HFF-Myc (cell line): ENCODE measurements at regions not wholly inside any gene's neighbourhood (a gene's known extent, or its start where the extent isn't known, plus 50 kb on each side); places are given as distances from the start of the nearest gene placed in this dataset.

Experiments
- DNase-seq: peaks from one replicate; pipeline ENCODE4 v3.0.0-alpha.2; 2011; ENCODE audit warnings: low read depth; ENCODE audit errors: extremely low read depth
- H3K4me3 ChIP-seq: replicated peaks from 2 replicates; pipeline ENCODE4 v1.5.1; 2011; ENCODE audit warnings: low read depth, mild to moderate bottlenecking, control low read depth, low read length
- TF ChIP-seq, protein P1 (sequence below): IDR thresholded peaks from 2 replicates; pipeline ENCODE4 v1.5.1; 2012; ENCODE audit warnings: mild to moderate bottlenecking, low read depth, low read length, control low read depth; ENCODE audit errors: missing control alignments

DNA sequence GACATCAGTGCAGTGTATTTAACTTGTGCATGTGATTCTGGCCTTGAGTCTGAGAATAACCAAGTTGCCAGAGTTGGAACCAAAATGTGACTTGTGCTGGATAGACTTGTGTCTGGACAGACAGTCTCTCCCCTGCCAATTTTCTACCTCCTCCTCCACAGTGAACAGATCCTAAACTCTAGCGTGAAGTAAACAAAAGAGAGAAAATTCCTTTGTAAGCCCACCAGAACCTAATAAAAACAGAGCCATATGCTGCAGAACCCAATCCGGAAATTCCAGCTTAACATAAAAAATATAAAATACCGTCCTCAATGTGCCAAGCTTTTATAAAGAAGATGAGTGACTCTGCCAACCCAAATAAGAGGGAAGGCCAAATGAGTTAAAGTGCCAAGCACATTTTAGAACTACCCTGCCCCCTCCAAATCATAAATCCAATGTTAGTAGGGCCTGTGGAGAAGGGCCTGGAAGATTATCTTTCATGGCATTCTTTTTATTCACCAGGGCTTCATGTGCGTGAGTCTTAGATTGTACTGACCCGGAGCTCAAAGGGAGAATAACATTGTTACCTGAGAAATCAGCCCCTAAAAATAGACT is 344.6 kb upstream of the PROK2 start:
- TF ChIP-seq, protein P1, sequence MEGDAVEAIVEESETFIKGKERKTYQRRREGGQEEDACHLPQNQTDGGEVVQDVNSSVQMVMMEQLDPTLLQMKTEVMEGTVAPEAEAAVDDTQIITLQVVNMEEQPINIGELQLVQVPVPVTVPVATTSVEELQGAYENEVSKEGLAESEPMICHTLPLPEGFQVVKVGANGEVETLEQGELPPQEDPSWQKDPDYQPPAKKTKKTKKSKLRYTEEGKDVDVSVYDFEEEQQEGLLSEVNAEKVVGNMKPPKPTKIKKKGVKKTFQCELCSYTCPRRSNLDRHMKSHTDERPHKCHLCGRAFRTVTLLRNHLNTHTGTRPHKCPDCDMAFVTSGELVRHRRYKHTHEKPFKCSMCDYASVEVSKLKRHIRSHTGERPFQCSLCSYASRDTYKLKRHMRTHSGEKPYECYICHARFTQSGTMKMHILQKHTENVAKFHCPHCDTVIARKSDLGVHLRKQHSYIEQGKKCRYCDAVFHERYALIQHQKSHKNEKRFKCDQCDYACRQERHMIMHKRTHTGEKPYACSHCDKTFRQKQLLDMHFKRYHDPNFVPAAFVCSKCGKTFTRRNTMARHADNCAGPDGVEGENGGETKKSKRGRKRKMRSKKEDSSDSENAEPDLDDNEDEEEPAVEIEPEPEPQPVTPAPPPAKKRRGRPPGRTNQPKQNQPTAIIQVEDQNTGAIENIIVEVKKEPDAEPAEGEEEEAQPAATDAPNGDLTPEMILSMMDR, result no peak
- no peak overlapping the region for H3K4me3 ChIP-seq
- DNase-seq, result no peak

DNA sequence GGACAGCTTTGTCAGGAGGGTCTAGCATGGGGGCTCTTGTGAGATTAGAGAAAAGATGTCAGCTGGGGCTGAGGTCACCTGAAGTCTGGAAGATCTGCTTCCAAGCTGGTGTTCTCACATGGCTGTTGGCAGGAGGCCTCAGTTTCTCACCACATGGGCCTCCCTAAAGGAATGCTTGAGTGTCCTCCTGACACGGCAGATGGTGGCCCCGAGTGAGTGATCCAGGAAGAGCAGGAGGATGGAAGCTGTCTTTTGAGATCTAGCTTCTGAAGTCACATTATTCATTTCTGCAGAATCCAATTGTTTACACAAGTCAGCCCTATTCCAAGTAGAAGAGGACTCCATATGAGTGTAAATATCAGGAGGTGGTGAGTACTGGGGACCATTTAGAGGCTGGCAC is 344.0 kb upstream of the PROK2 start:
- TF ChIP-seq, protein P1, result no peak
- no peak for DNase-seq
- H3K4me3 ChIP-seq, result no peak overlapping the region

- DNase-seq, result no peak
- TF ChIP-seq, protein P1, result no peak
- H3K4me3 ChIP-seq, result no peak overlapping the region
These were observed 342.9 kb upstream of the PROK2 start for GRCh38 chr3:72127844-72128243.

- TF ChIP-seq, protein P1, result no peak
- DNase-seq, result no peak
- H3K4me3 ChIP-seq, result no peak overlapping the region
These were observed 342.3 kb upstream of the PROK2 start for GRCh38 chr3:72127224-72127612.

- no peak overlapping the region for H3K4me3 ChIP-seq
- DNase-seq, result no peak
- TF ChIP-seq, protein P1, result no peak
These were observed 341.7 kb upstream of the PROK2 start for GRCh38 chr3:72126441-72127223.

GRCh38 chr3:72123908-72124441 is 339.0 kb upstream of the PROK2 start:
- DNase-seq, result peak; percentile 46
- TF ChIP-seq, protein P1, result no peak
- H3K4me3 ChIP-seq, result no peak overlapping the region
